Colonic mucosa (tissue), 4 donors: ENCODE measurements at regions not wholly inside any gene's neighbourhood (a gene's known extent, or its start where the extent isn't known, plus 50 kb on each side); places are given as distances from the start of the nearest gene placed in this dataset.

ENCODE experiments used
- DNase-seq: peaks from one replicate; pipeline ENCODE4 v3.0.0-alpha.2; 2020
- H3K27ac ChIP-seq: fragments of 200-600 bp; one replicate; pipeline ENCODE4 v1.8.0; 2021
- H3K27me3 ChIP-seq: fragments of 200-600 bp; one replicate; pipeline ENCODE4 v1.8.0; 2021
- H3K36me3 ChIP-seq: fragments of 200-600 bp; one replicate; pipeline ENCODE4 v1.8.0; 2021
- H3K4me1 ChIP-seq: fragments of 200-600 bp; one replicate; pipeline ENCODE4 v1.8.0; 2021; ENCODE audit warnings: mild to moderate bottlenecking
- H3K4me3 ChIP-seq: fragments of 200-600 bp; one replicate; pipeline ENCODE4 v1.8.0; 2021
- H3K9ac ChIP-seq, 2 donors: one replicate each; pipeline ENCODE4 v1.7.0; 2013; ENCODE audit warnings: control low read depth in 2 of 2, low read depth in 2 of 2, low read length in 2 of 2
- H3K9me3 ChIP-seq: fragments of 200-600 bp; one replicate; pipeline ENCODE4 v1.8.0; 2021
- intact Hi-C: fragments of 100-400 bp; cut with DNase I; formaldehyde crosslinking; loops from one replicate; pipeline ENCODE4 v1.14.1; 2022
- TF ChIP-seq, protein P1 (sequence below): fragments of 200-600 bp; IDR thresholded peaks from one replicate; pipeline ENCODE4 v1.8.0; 2022; ENCODE audit warnings: antibody characterized with exemption, mild to moderate bottlenecking
- donor health status: healthy.
- donor health status: DM: no; HTN: no; CAD: no.
- donor health status: DM: no; HTN: no; CAD: no.

DNA sequence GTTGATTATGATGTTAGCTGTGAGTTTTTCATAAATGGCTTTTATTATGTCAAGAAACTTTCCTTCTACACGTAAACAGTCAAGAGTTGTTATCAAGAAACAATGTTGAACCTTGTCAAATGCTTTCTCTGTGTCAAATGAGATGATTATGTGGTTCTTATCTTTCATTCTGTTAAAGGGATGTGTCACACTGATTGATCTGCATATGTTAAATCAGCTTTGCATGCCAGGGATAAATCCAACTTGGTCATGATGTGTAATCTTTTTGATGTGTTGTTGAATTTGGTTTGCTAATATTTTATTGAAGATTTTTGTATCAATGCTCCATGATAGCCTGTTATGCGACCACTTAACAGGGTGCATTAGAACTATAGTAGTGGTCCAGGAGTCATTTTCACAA, 107.3 kb downstream of the C1QL2 start:
- H3K27me3 ChIP-seq: no peaks in the 10 kb centered on the region
- H3K9ac ChIP-seq: no peak overlapping the region
- H3K9me3 ChIP-seq: no peaks in the 10 kb centered on the region
- H3K4me1 ChIP-seq: no peaks in the 10 kb centered on the region
- intact Hi-C loops: no loop called here
- TF ChIP-seq, protein P1, sequence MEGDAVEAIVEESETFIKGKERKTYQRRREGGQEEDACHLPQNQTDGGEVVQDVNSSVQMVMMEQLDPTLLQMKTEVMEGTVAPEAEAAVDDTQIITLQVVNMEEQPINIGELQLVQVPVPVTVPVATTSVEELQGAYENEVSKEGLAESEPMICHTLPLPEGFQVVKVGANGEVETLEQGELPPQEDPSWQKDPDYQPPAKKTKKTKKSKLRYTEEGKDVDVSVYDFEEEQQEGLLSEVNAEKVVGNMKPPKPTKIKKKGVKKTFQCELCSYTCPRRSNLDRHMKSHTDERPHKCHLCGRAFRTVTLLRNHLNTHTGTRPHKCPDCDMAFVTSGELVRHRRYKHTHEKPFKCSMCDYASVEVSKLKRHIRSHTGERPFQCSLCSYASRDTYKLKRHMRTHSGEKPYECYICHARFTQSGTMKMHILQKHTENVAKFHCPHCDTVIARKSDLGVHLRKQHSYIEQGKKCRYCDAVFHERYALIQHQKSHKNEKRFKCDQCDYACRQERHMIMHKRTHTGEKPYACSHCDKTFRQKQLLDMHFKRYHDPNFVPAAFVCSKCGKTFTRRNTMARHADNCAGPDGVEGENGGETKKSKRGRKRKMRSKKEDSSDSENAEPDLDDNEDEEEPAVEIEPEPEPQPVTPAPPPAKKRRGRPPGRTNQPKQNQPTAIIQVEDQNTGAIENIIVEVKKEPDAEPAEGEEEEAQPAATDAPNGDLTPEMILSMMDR: no peak
- no peak for DNase-seq
- no peak overlapping the region for H3K4me3 ChIP-seq
- H3K36me3 ChIP-seq: no peaks in the 10 kb centered on the region
- no peak overlapping the region for H3K27ac ChIP-seq

DNA sequence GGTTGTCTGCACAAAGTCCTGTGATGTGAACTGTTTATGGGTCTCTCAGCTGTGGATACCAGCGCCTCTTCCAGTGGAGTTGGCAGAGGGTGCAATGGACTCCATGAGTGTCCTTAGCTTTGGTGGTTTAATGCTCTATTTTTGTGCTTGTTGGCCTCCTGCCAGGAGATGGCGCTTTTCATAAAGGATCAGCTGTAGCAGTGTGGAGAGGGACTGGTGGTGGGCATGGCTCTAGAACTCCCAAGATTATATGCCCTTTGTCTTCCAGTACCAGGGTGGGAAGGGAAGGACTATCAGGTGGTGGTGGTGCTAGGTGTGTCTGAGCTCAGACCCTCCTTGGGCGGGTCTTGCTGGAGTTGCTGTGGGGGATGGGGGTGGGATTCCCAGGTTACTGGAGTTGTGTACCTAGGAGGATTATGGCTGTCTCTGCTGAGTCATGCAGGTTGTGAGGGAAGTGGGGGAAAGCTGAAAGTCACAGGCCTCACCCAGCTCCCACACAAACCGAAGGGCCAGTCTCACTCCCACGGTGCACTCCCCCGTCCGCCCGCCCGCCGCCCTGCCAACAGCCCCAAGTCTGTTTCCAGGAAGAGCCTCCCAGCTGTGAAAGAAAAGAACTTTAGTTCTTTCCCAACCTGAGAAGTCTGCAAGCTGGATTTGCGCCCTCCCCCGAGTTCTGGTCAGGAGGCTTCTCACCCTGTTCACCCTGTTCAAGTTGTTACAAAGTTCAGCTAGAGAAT, 108.1 kb downstream of the MARCO start:
- no peak for DNase-seq
- no peak overlapping the region for H3K27ac ChIP-seq
- no peaks in the 10 kb centered on the region for H3K9me3 ChIP-seq
- intact Hi-C loops: no loop called here
- H3K36me3 ChIP-seq: no peaks in the 10 kb centered on the region
- no peaks in the 10 kb centered on the region for H3K27me3 ChIP-seq
- no peaks in the 10 kb centered on the region for H3K4me1 ChIP-seq
- H3K9ac ChIP-seq: no peak overlapping the region
- H3K4me3 ChIP-seq: no peak overlapping the region
- TF ChIP-seq, protein P1: no peak
